Vagina (tissue), 2 donors: ENCODE measurements at regions not wholly inside any gene's neighbourhood (a gene's known extent, or its start where the extent isn't known, plus 50 kb on each side); places are given as distances from the start of the nearest gene placed in this dataset.

Source experiments
- CTCF ChIP-seq, 3 experiments: fragments of 450-650 bp in 2 of 3; fragments of 200-600 bp in 1 of 3; sonication (generic) in 1 of 3; IDR thresholded peaks; one replicate each; pipeline ENCODE4 v1.5.1; 2017 to 2019; ENCODE audit warnings: antibody characterized with exemption in 3 of 3, mild to moderate bottlenecking in 2 of 3, moderate library complexity in 2 of 3
- POLR2A ChIP-seq, 2 donors: fragments of 450-650 bp; IDR thresholded peaks; one replicate each; pipeline ENCODE4 v1.6.1; 2017; ENCODE audit warnings: antibody characterized with exemption in 2 of 2, mild to moderate bottlenecking in 2 of 2, moderate library complexity in 2 of 2
- POLR2AphosphoS5 ChIP-seq, 2 donors: sonication (generic); formaldehyde crosslinking; IDR thresholded peaks; one replicate each; pipeline ENCODE4 v1.9.0; 2017; ENCODE audit warnings: antibody characterized with exemption in 2 of 2, mild to moderate bottlenecking in 2 of 2, low read depth in 1 of 2; ENCODE audit not compliant: insufficient read depth in 1 of 2

DNA sequence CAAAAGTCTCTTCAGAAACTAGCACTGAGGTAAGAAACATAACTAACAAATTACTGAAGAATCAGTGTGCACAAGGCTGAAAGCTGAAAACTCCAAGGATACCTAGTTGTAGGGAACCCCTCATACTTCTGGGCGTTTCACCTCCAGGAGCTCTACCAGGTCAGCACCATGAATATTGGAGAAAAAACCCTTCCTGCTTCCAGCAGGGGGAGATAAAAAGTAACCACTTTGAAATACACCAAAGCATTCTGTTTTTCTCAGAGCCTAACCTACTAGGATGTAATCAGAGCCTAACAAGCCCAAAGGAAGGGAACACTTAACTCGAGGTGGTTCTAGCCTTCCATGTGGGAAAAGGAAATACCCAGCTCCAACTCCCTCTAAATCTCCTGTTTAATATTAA lies 175.8 kb upstream of the MME start:
- TF ChIP-seq POLR2A (IDR thresholded peaks at IDR 0.05), result no peak
- no peak for TF ChIP-seq POLR2AphosphoS5 (IDR thresholded peaks at IDR 0.05; ENCODE audit: insufficient read depth in 1 of 2, low read depth in 1 of 2)
- no peak for TF ChIP-seq CTCF (IDR thresholded peaks at IDR 0.05)
